ENCODE measurements at regions not wholly inside any gene's neighbourhood (a gene's known extent, or its start where the extent isn't known, plus 50 kb on each side); places are given as distances from the start of the nearest gene placed in this dataset.

GRCh38 chr4:60865273-60865672, 334.9 kb upstream of the ADGRL3 start:
- H3K27me3 ChIP-seq = no peaks in the 10 kb centered on the region
- no peak for TF ChIP-seq EZH2 (IDR thresholded peaks at IDR 0.05; ENCODE audit: borderline replicate concordance)
- no peak for TF ChIP-seq EZH2phosphoT487 (IDR thresholded peaks at IDR 0.05; ENCODE audit: low read depth, severe bottlenecking, unreplicated experiment)
- TF ChIP-seq CTCF (IDR thresholded peaks at IDR 0.05; ENCODE audit: poor library complexity) = peak; percentile 38
- H3K79me2 ChIP-seq = no peaks in the 10 kb centered on the region
- H3K4me2 ChIP-seq = no peak overlapping the region
- no peak for DNase-seq (ENCODE audit: low spot score)
- no peaks in the 10 kb centered on the region for H3K9me3 ChIP-seq (ENCODE audit: low read depth)
- no peaks in the 10 kb centered on the region for H4K20me1 ChIP-seq (ENCODE audit: insufficient read depth, poor library complexity, severe bottlenecking)
- no peaks in the 10 kb centered on the region for H3K4me1 ChIP-seq (ENCODE audit: insufficient read depth)
- no peak overlapping the region for H2AFZ ChIP-seq
- H3K36me3 ChIP-seq (replicated peaks; ENCODE audit: insufficient read depth, low read depth) = no peaks in the 10 kb centered on the region
- H3K9me2 ChIP-seq (replicated peaks; ENCODE audit: insufficient read depth) = no peaks in the 10 kb centered on the region
- H3K27ac ChIP-seq = no peak overlapping the region
- 43% methylated on average over 4 of the region's 4 CpGs for WGBS (ENCODE audit: low lambda C conversion rate, missing lambda C conversion rate)
- H3K4me3 ChIP-seq = no peak overlapping the region

GRCh38 chr4:60868232-60868960, 331.7 kb upstream of the ADGRL3 start:
- Histone ChIP-seq H3K27ac (no peak overlapping the region), H3K4me1 (ENCODE audit: insufficient read depth) (no peaks in the 10 kb centered on the region), H3K9me3 (ENCODE audit: low read depth) (no peaks in the 10 kb centered on the region), H3K4me2 (no peak overlapping the region), H4K20me1 (ENCODE audit: insufficient read depth, poor library complexity, severe bottlenecking) (no peaks in the 10 kb centered on the region), H3K79me2 (no peaks in the 10 kb centered on the region), H3K4me3 (no peak overlapping the region), H3K36me3 (replicated peaks; ENCODE audit: insufficient read depth, low read depth) (no peaks in the 10 kb centered on the region), H2AFZ (no peak overlapping the region), H3K27me3 (no peaks in the 10 kb centered on the region), H3K9me2 (replicated peaks; ENCODE audit: insufficient read depth) (no peaks in the 10 kb centered on the region)
- TF ChIP-seq CTCF (IDR thresholded peaks at IDR 0.05; ENCODE audit: poor library complexity) (no peak), EZH2phosphoT487 (IDR thresholded peaks at IDR 0.05; ENCODE audit: low read depth, severe bottlenecking, unreplicated experiment) (no peak), EZH2 (IDR thresholded peaks at IDR 0.05; ENCODE audit: borderline replicate concordance) (no peak)
- 86% methylated on average over 3 of the region's 3 CpGs for WGBS (ENCODE audit: low lambda C conversion rate, missing lambda C conversion rate)
- DNase-seq (ENCODE audit: low spot score) = no peak

DNA sequence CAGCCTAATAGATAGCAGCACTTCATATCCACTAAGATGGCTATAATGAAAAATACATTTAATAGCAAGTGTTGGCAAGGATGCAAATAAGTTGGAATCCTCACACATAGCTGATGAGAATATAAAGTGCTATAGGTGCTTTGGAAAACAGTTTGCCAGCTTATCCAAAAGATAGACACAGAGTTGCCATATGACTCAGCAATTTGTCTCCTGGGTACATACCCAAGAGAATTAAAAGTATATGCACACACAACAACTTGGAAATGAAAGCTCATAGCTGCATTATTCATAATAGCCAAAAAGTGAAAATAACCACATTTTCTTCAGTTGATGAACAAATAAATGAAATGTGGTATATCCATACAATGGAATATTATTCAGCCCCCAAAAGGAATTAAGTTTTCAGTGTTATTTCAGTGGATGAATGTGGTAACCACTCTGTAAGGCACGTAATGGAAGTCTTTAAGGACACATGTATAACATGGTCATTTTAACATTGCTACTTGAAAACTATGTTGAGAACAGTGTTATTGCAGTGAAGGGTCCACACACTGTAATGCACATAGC, 320.9 kb upstream of the ADGRL3 start:
- no peaks in the 10 kb centered on the region for H3K4me1 ChIP-seq (ENCODE audit: insufficient read depth)
- WGBS (ENCODE audit: low lambda C conversion rate, missing lambda C conversion rate) = 77% methylated on average over 1 of the region's 1 CpG

More for the DNA sequence above, 320.9 kb upstream of the ADGRL3 start:
- no peaks in the 10 kb centered on the region for H4K20me1 ChIP-seq (ENCODE audit: insufficient read depth, poor library complexity, severe bottlenecking)
- no peak overlapping the region for H3K4me3 ChIP-seq
- no peaks in the 10 kb centered on the region for H3K79me2 ChIP-seq
- H3K9me2 ChIP-seq (replicated peaks; ENCODE audit: insufficient read depth) = no peaks in the 10 kb centered on the region
- no peaks in the 10 kb centered on the region for H3K9me3 ChIP-seq (ENCODE audit: low read depth)
- no peak overlapping the region for H3K4me2 ChIP-seq
- H3K27me3 ChIP-seq = no peaks in the 10 kb centered on the region
- no peak overlapping the region for H3K27ac ChIP-seq
- no peak for TF ChIP-seq EZH2 (IDR thresholded peaks at IDR 0.05; ENCODE audit: borderline replicate concordance)
- no peak for TF ChIP-seq CTCF (IDR thresholded peaks at IDR 0.05; ENCODE audit: poor library complexity)
- TF ChIP-seq EZH2phosphoT487 (IDR thresholded peaks at IDR 0.05; ENCODE audit: low read depth, severe bottlenecking, unreplicated experiment) = no peak
- H2AFZ ChIP-seq = no peak overlapping the region
- no peak for DNase-seq (ENCODE audit: low spot score)
- no peaks in the 10 kb centered on the region for H3K36me3 ChIP-seq (replicated peaks; ENCODE audit: insufficient read depth, low read depth)

Measured in hepatocyte (in vitro differentiated cells).